ENCODE measurements at regions not wholly inside any gene's neighbourhood (a gene's known extent, or its start where the extent isn't known, plus 50 kb on each side); places are given as distances from the start of the nearest gene placed in this dataset.
"Not testable (repeated sequence)": the region's sequence is repeated elsewhere in the genome, so short reads cannot be mapped to it uniquely, and the experiment has no call there.

- DNase-seq (ENCODE audit: low read depth in 2 of 2): no peak
These were observed 806.6 kb downstream of the GLUD2 start for GRCh38 chrX:121853762-121854613.

- no peak for DNase-seq (ENCODE audit: low read depth in 2 of 2)
These were observed 807.2 kb downstream of the GLUD2 start for GRCh38 chrX:121854614-121854911.

- no peak for DNase-seq (ENCODE audit: low read depth in 2 of 2)
These were observed 811.6 kb downstream of the GLUD2 start for GRCh38 chrX:121858867-121859647.

- DNase-seq (ENCODE audit: low read depth in 2 of 2): no peak
These were observed 816.6 kb downstream of the GLUD2 start for GRCh38 chrX:121863976-121864375.

- no peak for DNase-seq (ENCODE audit: low read depth in 2 of 2)
These were observed 817.2 kb downstream of the GLUD2 start for GRCh38 chrX:121864561-121864960.

- no peak for DNase-seq (ENCODE audit: low read depth in 2 of 2)
These were observed 822.6 kb downstream of the GLUD2 start for GRCh38 chrX:121869876-121870477.

GRCh38 chrX:121871122-121871521, 823.7 kb downstream of the GLUD2 start:
- DNase-seq (ENCODE audit: low read depth in 2 of 2): no peak

GRCh38 chrX:121876305-121876704, 828.9 kb downstream of the GLUD2 start:
- DNase-seq (ENCODE audit: low read depth in 2 of 2): no peak

- not testable (repeated sequence) for DNase-seq (ENCODE audit: low read depth in 2 of 2)
These were observed 829.9 kb downstream of the GLUD2 start for GRCh38 chrX:121877337-121877736.

GRCh38 chrX:121886557-121886956, 839.1 kb downstream of the GLUD2 start:
- DNase-seq (ENCODE audit: low read depth in 2 of 2): no peak

GRCh38 chrX:121894756-121895155, 847.3 kb downstream of the GLUD2 start:
- no peak for DNase-seq (ENCODE audit: low read depth in 2 of 2)

- DNase-seq (ENCODE audit: low read depth in 2 of 2): no peak
These were observed 855.1 kb downstream of the GLUD2 start for GRCh38 chrX:121902463-121902862.

- DNase-seq (ENCODE audit: low read depth in 2 of 2): no peak
These were observed 856.6 kb downstream of the GLUD2 start for GRCh38 chrX:121903961-121904360.

GRCh38 chrX:121921258-121921657, 873.8 kb downstream of the GLUD2 start:
- no peak for DNase-seq (ENCODE audit: low read depth in 2 of 2)

GRCh38 chrX:121931567-121931966, 884.2 kb downstream of the GLUD2 start:
- no peak for DNase-seq (ENCODE audit: low read depth in 2 of 2)

GRCh38 chrX:121932688-121933087, 885.3 kb downstream of the GLUD2 start:
- no peak for DNase-seq (ENCODE audit: low read depth in 2 of 2)

GRCh38 chrX:121949041-121949760, 901.8 kb downstream of the GLUD2 start:
- no peak for DNase-seq (ENCODE audit: low read depth in 2 of 2)

GRCh38 chrX:121958886-121959285, 911.5 kb downstream of the GLUD2 start:
- DNase-seq (ENCODE audit: low read depth in 2 of 2): no peak

- DNase-seq (ENCODE audit: low read depth in 2 of 2): no peak
These were observed 928.3 kb downstream of the GLUD2 start for GRCh38 chrX:121975671-121976070.

GRCh38 chrX:121987163-121987562, 939.8 kb downstream of the GLUD2 start:
- no peak for DNase-seq (ENCODE audit: low read depth in 2 of 2)

- DNase-seq (ENCODE audit: low read depth in 2 of 2): no peak
These were observed 940.4 kb downstream of the GLUD2 start for GRCh38 chrX:121987835-121988234.

GRCh38 chrX:122004127-122004526, 956.7 kb downstream of the GLUD2 start:
- DNase-seq (ENCODE audit: low read depth in 2 of 2): no peak
